ENCODE measurements at regions not wholly inside any gene's neighbourhood (a gene's known extent, or its start where the extent isn't known, plus 50 kb on each side); places are given as distances from the start of the nearest gene placed in this dataset.

- TF ChIP-seq CTCF (conservative IDR thresholded peaks at IDR 0.05; ENCODE audit: low read length) (no peak), EZH2phosphoT487 (IDR thresholded peaks at IDR 0.05; ENCODE audit: borderline replicate concordance) (no peak)
Observed at GRCh38 chr6:21722510-21722909, 129.0 kb downstream of the SOX4 start.

All from Loucy (cell line).